SK-N-MC (cell line): ENCODE measurements at regions not wholly inside any gene's neighbourhood (a gene's known extent, or its start where the extent isn't known, plus 50 kb on each side); places are given as distances from the start of the nearest gene placed in this dataset.

Source experiments
- EZH2 ChIP-seq: fragments of 200-600 bp; sonication (generic); IDR thresholded peaks from one replicate; pipeline ENCODE4 v1.6.1; 2017; ENCODE audit warnings: antibody characterized with exemption
- POLR2AphosphoS5 ChIP-seq: IDR thresholded peaks from 2 replicates; pipeline ENCODE4 v1.6.1; 2012; ENCODE audit warnings: mild to moderate bottlenecking, low read depth, low read length, borderline replicate concordance

- TF ChIP-seq EZH2 (no peak), POLR2AphosphoS5 (no peak)
These were observed 1452.6 kb upstream of the ACVR2A start for GRCh38 chr2:146392186-146392585.
